ENCODE measurements at regions not wholly inside any gene's neighbourhood (a gene's known extent, or its start where the extent isn't known, plus 50 kb on each side); places are given as distances from the start of the nearest gene placed in this dataset.

GRCh38 chr9:118088090-118088489 lies 383.9 kb downstream of the TLR4 start:
- DNase-seq, result no peak

- no peak for DNase-seq
Observed at GRCh38 chr9:118091226-118091625, 387.0 kb downstream of the TLR4 start.

GRCh38 chr9:118091711-118092500 lies 387.7 kb downstream of the TLR4 start:
- DNase-seq, result no peak

GRCh38 chr9:118094387-118094786 lies 390.2 kb downstream of the TLR4 start:
- no peak for DNase-seq

- DNase-seq, result no peak
Observed at GRCh38 chr9:118100529-118101419, 396.6 kb downstream of the TLR4 start.

- DNase-seq, result no peak
Observed at GRCh38 chr9:118104363-118104762, 400.2 kb downstream of the TLR4 start.

GRCh38 chr9:118108971-118109370 lies 404.8 kb downstream of the TLR4 start:
- DNase-seq, result no peak

GRCh38 chr9:118109542-118109941 lies 405.3 kb downstream of the TLR4 start:
- DNase-seq, result no peak

- DNase-seq, result no peak
Observed at GRCh38 chr9:118121361-118121760, 417.2 kb downstream of the TLR4 start.

- no peak for DNase-seq
Observed at GRCh38 chr9:118128313-118128712, 424.1 kb downstream of the TLR4 start.

- DNase-seq, result no peak
Observed at GRCh38 chr9:118129541-118129940, 425.3 kb downstream of the TLR4 start.

- no peak for DNase-seq
Observed at GRCh38 chr9:118148990-118149389, 444.8 kb downstream of the TLR4 start.

GRCh38 chr9:118156846-118157245 lies 452.6 kb downstream of the TLR4 start:
- DNase-seq, result no peak

GRCh38 chr9:118162716-118163115 lies 458.5 kb downstream of the TLR4 start:
- DNase-seq, result no peak

- DNase-seq, result no peak
Observed at GRCh38 chr9:118163751-118164150, 459.5 kb downstream of the TLR4 start.

GRCh38 chr9:118165451-118165850 lies 461.2 kb downstream of the TLR4 start:
- DNase-seq, result no peak

- DNase-seq, result peak; percentile 37
Observed at GRCh38 chr9:118170032-118170955, 466.1 kb downstream of the TLR4 start.

- no peak for DNase-seq
Observed at GRCh38 chr9:118177241-118177640, 473.0 kb downstream of the TLR4 start.

- no peak for DNase-seq
Observed at GRCh38 chr9:118183576-118183975, 479.4 kb downstream of the TLR4 start.

- DNase-seq, result no peak
Observed at GRCh38 chr9:118187408-118187807, 483.2 kb downstream of the TLR4 start.

GRCh38 chr9:118189615-118190014 lies 485.4 kb downstream of the TLR4 start:
- no peak for DNase-seq

GRCh38 chr9:118192807-118193206 lies 488.6 kb downstream of the TLR4 start:
- no peak for DNase-seq

GRCh38 chr9:118209343-118209742 lies 505.1 kb downstream of the TLR4 start:
- no peak for DNase-seq
